Cardiac fibroblast (primary cell): ENCODE measurements at regions not wholly inside any gene's neighbourhood (a gene's known extent, or its start where the extent isn't known, plus 50 kb on each side); places are given as distances from the start of the nearest gene placed in this dataset.
A peak's percentile ranks its signal among the peaks of the same experiment; 100 is the strongest.

Experiments used
- DNase-seq, 2 donors: peaks; one replicate each; pipeline versions ENCODE4 v3.0.0 to v3.0.0-alpha.2; 2010; ENCODE audit warnings: low read depth in 2 of 2
- H3K4me3 ChIP-seq, 2 donors: replicated peaks in 1 of 2; 1 replicate in 1 of 2; 2 replicates in 1 of 2; pipeline ENCODE4 v1.5.1; 2011; ENCODE audit warnings: low read depth in 2 of 2, low read length in 2 of 2, mild to moderate bottlenecking in 2 of 2, moderate library complexity in 1 of 2
- CTCF ChIP-seq: IDR thresholded peaks from one replicate; pipeline ENCODE4 v1.5.1; 2011; ENCODE audit warnings: low read depth, mild to moderate bottlenecking, low read length, inconsistent platforms

- no peak overlapping the region for H3K4me3 ChIP-seq
- no peak for DNase-seq
- no peak for TF ChIP-seq CTCF
These were observed 182.0 kb upstream of the JAG1 start for GRCh38 chr20:10855778-10856177.

- TF ChIP-seq CTCF = no peak
- H3K4me3 ChIP-seq = no peak overlapping the region
- peak in 1 of 2 donors; percentile 49 for DNase-seq
These were observed 182.6 kb upstream of the JAG1 start for GRCh38 chr20:10856237-10857015.

GRCh38 chr20:10857352-10858070, 183.7 kb upstream of the JAG1 start:
- no peak overlapping the region for H3K4me3 ChIP-seq
- TF ChIP-seq CTCF = no peak
- DNase-seq = peak; percentile 94 to 95

- no peak overlapping the region for H3K4me3 ChIP-seq
- peak; percentile 20 to 79 for DNase-seq
- no peak for TF ChIP-seq CTCF
These were observed 187.3 kb upstream of the JAG1 start for GRCh38 chr20:10861090-10861489.

- no peak for DNase-seq
- TF ChIP-seq CTCF = no peak
- H3K4me3 ChIP-seq = no peak overlapping the region
These were observed 187.8 kb upstream of the JAG1 start for GRCh38 chr20:10861619-10862018.

- peak; percentile 90 to 93 for DNase-seq
- H3K4me3 ChIP-seq = peak overlapping the region in 1 of 2 donors; percentile 22
- no peak for TF ChIP-seq CTCF
These were observed 189.7 kb upstream of the JAG1 start for GRCh38 chr20:10863337-10864060.
